GM23338 (cell line): ENCODE measurements at regions not wholly inside any gene's neighbourhood (a gene's known extent, or its start where the extent isn't known, plus 50 kb on each side); places are given as distances from the start of the nearest gene placed in this dataset.

Experiments
- ATAC-seq: fragments of 200-7000 bp; cut with Tn5 transposase; 3 replicates; pipeline ENCODE4 v1.9.1; 2020
- DNase-seq: peaks from one replicate; pipeline ENCODE4 v3.0.0-alpha.2; 2015; ENCODE audit warnings: low spot score
- H2AFZ ChIP-seq: fragments of 200-600 bp; sonication (generic); 2 replicates; pipeline ENCODE4 v1.8.0; 2016; ENCODE audit warnings: antibody characterized with exemption, mild to moderate bottlenecking, moderate library complexity
- H3F3A ChIP-seq: fragments of 200-600 bp; sonication (generic); replicated peaks from 2 replicates; pipeline ENCODE4 v1.8.0; 2017; ENCODE audit warnings: antibody characterized with exemption, mixed run types, low read depth
- H3K27ac ChIP-seq: fragments of 200-600 bp; sonication (generic); 2 replicates; pipeline ENCODE4 v1.6.1; 2016; ENCODE audit warnings: low read depth
- H3K27me3 ChIP-seq: fragments of 200-600 bp; sonication (generic); 2 replicates; pipeline ENCODE4 v1.8.0; 2016; ENCODE audit warnings: mild to moderate bottlenecking, mixed run types, moderate library complexity; ENCODE audit not compliant: insufficient read depth
- H3K36me3 ChIP-seq: fragments of 200-600 bp; sonication (generic); 2 replicates; pipeline ENCODE4 v1.8.0; 2016; ENCODE audit warnings: mild to moderate bottlenecking; ENCODE audit not compliant: insufficient read depth
- H3K4me1 ChIP-seq: fragments of 200-600 bp; sonication (generic); 2 replicates; pipeline ENCODE4 v1.8.0; 2016; ENCODE audit warnings: mild to moderate bottlenecking, moderate library complexity; ENCODE audit not compliant: insufficient read depth
- H3K4me2 ChIP-seq: fragments of 200-600 bp; sonication (generic); 2 replicates; pipeline ENCODE4 v1.7.1; 2017; ENCODE audit warnings: mixed run types
- H3K4me3 ChIP-seq: fragments of 200-600 bp; sonication (generic); 2 replicates; pipeline ENCODE4 v1.6.1; 2016; ENCODE audit warnings: mixed run types
- H3K79me2 ChIP-seq: fragments of 200-600 bp; sonication (generic); replicated peaks from 2 replicates; pipeline ENCODE4 v1.8.0; 2017; ENCODE audit warnings: mild to moderate bottlenecking; ENCODE audit not compliant: insufficient read depth
- H3K9me2 ChIP-seq: fragments of 200-600 bp; sonication (generic); 2 replicates; pipeline ENCODE4 v1.8.0; 2017; ENCODE audit not compliant: insufficient read depth
- H4K20me1 ChIP-seq: fragments of 200-600 bp; sonication (generic); replicated peaks from 2 replicates; pipeline ENCODE4 v1.8.0; 2017; ENCODE audit warnings: mild to moderate bottlenecking; ENCODE audit not compliant: insufficient read depth
- H3K27ac Mint-ChIP-seq: 2 replicates; pipeline ENCODE4 v1.8.0; 2020; ENCODE audit warnings: inconsistent platforms, mild to moderate bottlenecking, moderate library complexity, mixed read lengths
- H3K27me3 Mint-ChIP-seq: 3 replicates; pipeline ENCODE4 v1.8.0; 2022; ENCODE audit warnings: low read depth, mild to moderate bottlenecking, moderate library complexity, mixed read lengths, inconsistent platforms; ENCODE audit not compliant: insufficient read depth, poor library complexity
- H3K36me3 Mint-ChIP-seq: 3 replicates; pipeline ENCODE4 v1.8.0; 2021; ENCODE audit warnings: low read depth, mild to moderate bottlenecking, inconsistent platforms, moderate library complexity, mixed read lengths
- H3K4me1 Mint-ChIP-seq: 3 replicates; pipeline ENCODE4 v1.8.0; 2020; ENCODE audit warnings: mild to moderate bottlenecking, inconsistent platforms, mixed read lengths
- H3K4me3 Mint-ChIP-seq: 3 replicates; pipeline ENCODE4 v1.8.0; 2021; ENCODE audit warnings: moderate library complexity, mild to moderate bottlenecking, inconsistent platforms, mixed read lengths
- H3K9me3 Mint-ChIP-seq: 3 replicates; pipeline ENCODE4 v1.8.0; 2020; ENCODE audit warnings: moderate library complexity, mild to moderate bottlenecking, inconsistent platforms, mixed read lengths
- EZH2 ChIP-seq: fragments of 200-600 bp; sonication (generic); IDR thresholded peaks from one replicate; pipeline ENCODE4 v1.8.0; 2017; ENCODE audit warnings: antibody characterized with exemption, mild to moderate bottlenecking, low read depth; ENCODE audit not compliant: unreplicated experiment
- EZH2phosphoT487 ChIP-seq: fragments of 200-600 bp; sonication (generic); IDR thresholded peaks from one replicate; pipeline ENCODE4 v1.8.1; 2018; ENCODE audit warnings: antibody characterized with exemption; ENCODE audit not compliant: unreplicated experiment
- JUNB ChIP-seq: IDR thresholded peaks from one replicate; pipeline ENCODE4 v1.6.1; 2016; ENCODE audit warnings: antibody characterized with exemption; ENCODE audit not compliant: unreplicated experiment
- NANOG ChIP-seq: IDR thresholded peaks from 2 replicates; pipeline ENCODE4 v1.6.1; 2016; ENCODE audit warnings: antibody characterized with exemption, borderline replicate concordance
- STAT1 ChIP-seq: IDR thresholded peaks from one replicate; pipeline ENCODE4 v1.6.1; 2016; ENCODE audit warnings: antibody characterized with exemption; ENCODE audit not compliant: unreplicated experiment
- ZNF114 ChIP-seq: fragments of 250-450 bp; sonication (Bioruptor Pico); IDR thresholded peaks from 2 replicates; pipeline ENCODE4 v1.5.0; 2020; ENCODE audit warnings: mild to moderate bottlenecking, moderate library complexity
- TF ChIP-seq, protein P1 (sequence below), 2 experiments: fragments of 200-600 bp in 1 of 2; sonication (generic) in 1 of 2; conservative IDR thresholded peaks; 2 replicates each; pipeline versions ENCODE4 v1.5.1 to v1.6.1; 2016 to 2017; ENCODE audit warnings: antibody characterized with exemption in 2 of 2, low read depth in 2 of 2, mild to moderate bottlenecking in 2 of 2, moderate library complexity in 1 of 2
- TF ChIP-seq, protein P2 (sequence below): IDR thresholded peaks from 2 replicates; pipeline ENCODE4 v1.6.1; 2016; ENCODE audit warnings: antibody characterized with exemption
- TF ChIP-seq, protein P3 (sequence below): fragments of 250-450 bp; sonication (Bioruptor Pico); IDR thresholded peaks from 2 replicates; pipeline ENCODE4 v1.5.0; 2020; ENCODE audit warnings: mild to moderate bottlenecking, moderate library complexity

DNA sequence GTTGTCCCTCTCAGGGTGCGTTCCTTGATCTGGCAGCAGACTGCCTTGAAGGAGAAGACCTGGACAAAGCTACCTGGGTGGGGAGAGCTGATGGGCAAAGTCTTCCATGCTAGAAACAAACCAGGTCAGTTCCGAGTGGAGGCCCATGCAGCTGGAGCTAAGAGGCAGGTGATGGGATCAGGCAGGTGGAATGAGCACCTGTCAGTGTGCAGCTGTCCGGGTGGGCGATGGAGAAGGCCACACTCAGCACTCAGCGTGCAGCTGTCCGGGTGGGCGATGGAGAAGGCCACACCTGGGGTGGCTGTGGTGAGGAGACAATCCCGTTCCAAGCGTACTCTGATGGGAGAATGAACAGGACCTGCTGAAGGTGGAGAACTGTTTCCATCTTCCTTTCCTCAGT, 237.3 kb upstream of the MYT1L start:
- H2AFZ ChIP-seq, result no peak overlapping the region
- no peak for DNase-seq
- H3K79me2 ChIP-seq, result no peaks in the 10 kb centered on the region
- TF ChIP-seq, protein P1, sequence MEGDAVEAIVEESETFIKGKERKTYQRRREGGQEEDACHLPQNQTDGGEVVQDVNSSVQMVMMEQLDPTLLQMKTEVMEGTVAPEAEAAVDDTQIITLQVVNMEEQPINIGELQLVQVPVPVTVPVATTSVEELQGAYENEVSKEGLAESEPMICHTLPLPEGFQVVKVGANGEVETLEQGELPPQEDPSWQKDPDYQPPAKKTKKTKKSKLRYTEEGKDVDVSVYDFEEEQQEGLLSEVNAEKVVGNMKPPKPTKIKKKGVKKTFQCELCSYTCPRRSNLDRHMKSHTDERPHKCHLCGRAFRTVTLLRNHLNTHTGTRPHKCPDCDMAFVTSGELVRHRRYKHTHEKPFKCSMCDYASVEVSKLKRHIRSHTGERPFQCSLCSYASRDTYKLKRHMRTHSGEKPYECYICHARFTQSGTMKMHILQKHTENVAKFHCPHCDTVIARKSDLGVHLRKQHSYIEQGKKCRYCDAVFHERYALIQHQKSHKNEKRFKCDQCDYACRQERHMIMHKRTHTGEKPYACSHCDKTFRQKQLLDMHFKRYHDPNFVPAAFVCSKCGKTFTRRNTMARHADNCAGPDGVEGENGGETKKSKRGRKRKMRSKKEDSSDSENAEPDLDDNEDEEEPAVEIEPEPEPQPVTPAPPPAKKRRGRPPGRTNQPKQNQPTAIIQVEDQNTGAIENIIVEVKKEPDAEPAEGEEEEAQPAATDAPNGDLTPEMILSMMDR (conservative IDR thresholded peaks at IDR 0.05; ENCODE audit: low read depth in 2 of 2), result no peak
- H3K36me3 ChIP-seq, result no peaks in the 10 kb centered on the region
- Mint-ChIP-seq H3K9me3 (no peaks in the 10 kb centered on the region), H3K27ac (no peak overlapping the region), H3K36me3 (no peaks in the 10 kb centered on the region), H3K4me3 (no peak overlapping the region), H3K4me1 (peaks cover 15% of the 10 kb centered on the region), H3K27me3 (peaks cover 8% of the 10 kb centered on the region)
- H4K20me1 ChIP-seq, result no peaks in the 10 kb centered on the region
- H3K4me3 ChIP-seq, result no peak overlapping the region
- H3K4me2 ChIP-seq, result no peak overlapping the region
- no peaks in the 10 kb centered on the region for H3F3A ChIP-seq
- no peak overlapping the region for H3K27ac ChIP-seq
- no peaks in the 10 kb centered on the region for H3K9me2 ChIP-seq
- ATAC-seq, result no peak
- no peaks in the 10 kb centered on the region for H3K27me3 ChIP-seq
- no peaks in the 10 kb centered on the region for H3K4me1 ChIP-seq

DNA sequence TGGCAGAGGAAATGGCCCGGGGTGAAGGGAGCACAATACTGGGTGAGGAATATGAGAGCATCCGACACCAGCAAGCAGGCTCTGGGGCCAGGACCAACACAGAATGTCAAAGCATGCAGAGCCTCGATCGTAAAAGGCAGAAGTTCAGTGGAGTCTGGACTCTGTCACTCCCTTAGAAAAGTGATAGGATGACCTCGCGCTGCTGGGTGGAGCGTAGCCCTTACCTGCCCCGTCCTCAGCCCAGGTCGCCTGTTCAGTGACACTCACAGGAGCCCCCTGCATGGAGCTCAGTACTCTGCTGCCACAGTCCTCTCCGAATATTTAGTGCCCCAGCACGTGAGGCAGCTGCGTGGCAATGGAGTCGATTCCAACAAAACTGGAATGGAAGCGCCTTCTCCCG, 236.7 kb upstream of the MYT1L start:
- Histone ChIP-seq H3K4me2 (no peak overlapping the region), H3K36me3 (no peaks in the 10 kb centered on the region), H3K4me3 (no peak overlapping the region), H2AFZ (no peak overlapping the region), H3K4me1 (no peaks in the 10 kb centered on the region), H3K79me2 (no peaks in the 10 kb centered on the region), H3K27ac (no peak overlapping the region), H3K9me2 (no peaks in the 10 kb centered on the region), H3F3A (no peaks in the 10 kb centered on the region), H4K20me1 (no peaks in the 10 kb centered on the region), H3K27me3 (no peaks in the 10 kb centered on the region)
- Mint-ChIP-seq H3K4me3 (no peak overlapping the region), H3K9me3 (no peaks in the 10 kb centered on the region), H3K27me3 (peaks cover 8% of the 10 kb centered on the region), H3K27ac (no peak overlapping the region), H3K36me3 (no peaks in the 10 kb centered on the region), H3K4me1 (peaks cover 19% of the 10 kb centered on the region)
- no peak for DNase-seq
- no peak for ATAC-seq
- TF ChIP-seq, protein P1 (conservative IDR thresholded peaks at IDR 0.05; ENCODE audit: low read depth in 2 of 2), result no peak
- TF ChIP-seq EZH2phosphoT487 (no peak), JUNB (no peak), ZNF114 (CRISPR knock-in tag) (no peak), STAT1 (no peak), EZH2 (no peak), NANOG (no peak)
- TF ChIP-seq, protein P2, sequence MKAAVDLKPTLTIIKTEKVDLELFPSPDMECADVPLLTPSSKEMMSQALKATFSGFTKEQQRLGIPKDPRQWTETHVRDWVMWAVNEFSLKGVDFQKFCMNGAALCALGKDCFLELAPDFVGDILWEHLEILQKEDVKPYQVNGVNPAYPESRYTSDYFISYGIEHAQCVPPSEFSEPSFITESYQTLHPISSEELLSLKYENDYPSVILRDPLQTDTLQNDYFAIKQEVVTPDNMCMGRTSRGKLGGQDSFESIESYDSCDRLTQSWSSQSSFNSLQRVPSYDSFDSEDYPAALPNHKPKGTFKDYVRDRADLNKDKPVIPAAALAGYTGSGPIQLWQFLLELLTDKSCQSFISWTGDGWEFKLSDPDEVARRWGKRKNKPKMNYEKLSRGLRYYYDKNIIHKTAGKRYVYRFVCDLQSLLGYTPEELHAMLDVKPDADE, result no peak
- TF ChIP-seq, protein P3, sequence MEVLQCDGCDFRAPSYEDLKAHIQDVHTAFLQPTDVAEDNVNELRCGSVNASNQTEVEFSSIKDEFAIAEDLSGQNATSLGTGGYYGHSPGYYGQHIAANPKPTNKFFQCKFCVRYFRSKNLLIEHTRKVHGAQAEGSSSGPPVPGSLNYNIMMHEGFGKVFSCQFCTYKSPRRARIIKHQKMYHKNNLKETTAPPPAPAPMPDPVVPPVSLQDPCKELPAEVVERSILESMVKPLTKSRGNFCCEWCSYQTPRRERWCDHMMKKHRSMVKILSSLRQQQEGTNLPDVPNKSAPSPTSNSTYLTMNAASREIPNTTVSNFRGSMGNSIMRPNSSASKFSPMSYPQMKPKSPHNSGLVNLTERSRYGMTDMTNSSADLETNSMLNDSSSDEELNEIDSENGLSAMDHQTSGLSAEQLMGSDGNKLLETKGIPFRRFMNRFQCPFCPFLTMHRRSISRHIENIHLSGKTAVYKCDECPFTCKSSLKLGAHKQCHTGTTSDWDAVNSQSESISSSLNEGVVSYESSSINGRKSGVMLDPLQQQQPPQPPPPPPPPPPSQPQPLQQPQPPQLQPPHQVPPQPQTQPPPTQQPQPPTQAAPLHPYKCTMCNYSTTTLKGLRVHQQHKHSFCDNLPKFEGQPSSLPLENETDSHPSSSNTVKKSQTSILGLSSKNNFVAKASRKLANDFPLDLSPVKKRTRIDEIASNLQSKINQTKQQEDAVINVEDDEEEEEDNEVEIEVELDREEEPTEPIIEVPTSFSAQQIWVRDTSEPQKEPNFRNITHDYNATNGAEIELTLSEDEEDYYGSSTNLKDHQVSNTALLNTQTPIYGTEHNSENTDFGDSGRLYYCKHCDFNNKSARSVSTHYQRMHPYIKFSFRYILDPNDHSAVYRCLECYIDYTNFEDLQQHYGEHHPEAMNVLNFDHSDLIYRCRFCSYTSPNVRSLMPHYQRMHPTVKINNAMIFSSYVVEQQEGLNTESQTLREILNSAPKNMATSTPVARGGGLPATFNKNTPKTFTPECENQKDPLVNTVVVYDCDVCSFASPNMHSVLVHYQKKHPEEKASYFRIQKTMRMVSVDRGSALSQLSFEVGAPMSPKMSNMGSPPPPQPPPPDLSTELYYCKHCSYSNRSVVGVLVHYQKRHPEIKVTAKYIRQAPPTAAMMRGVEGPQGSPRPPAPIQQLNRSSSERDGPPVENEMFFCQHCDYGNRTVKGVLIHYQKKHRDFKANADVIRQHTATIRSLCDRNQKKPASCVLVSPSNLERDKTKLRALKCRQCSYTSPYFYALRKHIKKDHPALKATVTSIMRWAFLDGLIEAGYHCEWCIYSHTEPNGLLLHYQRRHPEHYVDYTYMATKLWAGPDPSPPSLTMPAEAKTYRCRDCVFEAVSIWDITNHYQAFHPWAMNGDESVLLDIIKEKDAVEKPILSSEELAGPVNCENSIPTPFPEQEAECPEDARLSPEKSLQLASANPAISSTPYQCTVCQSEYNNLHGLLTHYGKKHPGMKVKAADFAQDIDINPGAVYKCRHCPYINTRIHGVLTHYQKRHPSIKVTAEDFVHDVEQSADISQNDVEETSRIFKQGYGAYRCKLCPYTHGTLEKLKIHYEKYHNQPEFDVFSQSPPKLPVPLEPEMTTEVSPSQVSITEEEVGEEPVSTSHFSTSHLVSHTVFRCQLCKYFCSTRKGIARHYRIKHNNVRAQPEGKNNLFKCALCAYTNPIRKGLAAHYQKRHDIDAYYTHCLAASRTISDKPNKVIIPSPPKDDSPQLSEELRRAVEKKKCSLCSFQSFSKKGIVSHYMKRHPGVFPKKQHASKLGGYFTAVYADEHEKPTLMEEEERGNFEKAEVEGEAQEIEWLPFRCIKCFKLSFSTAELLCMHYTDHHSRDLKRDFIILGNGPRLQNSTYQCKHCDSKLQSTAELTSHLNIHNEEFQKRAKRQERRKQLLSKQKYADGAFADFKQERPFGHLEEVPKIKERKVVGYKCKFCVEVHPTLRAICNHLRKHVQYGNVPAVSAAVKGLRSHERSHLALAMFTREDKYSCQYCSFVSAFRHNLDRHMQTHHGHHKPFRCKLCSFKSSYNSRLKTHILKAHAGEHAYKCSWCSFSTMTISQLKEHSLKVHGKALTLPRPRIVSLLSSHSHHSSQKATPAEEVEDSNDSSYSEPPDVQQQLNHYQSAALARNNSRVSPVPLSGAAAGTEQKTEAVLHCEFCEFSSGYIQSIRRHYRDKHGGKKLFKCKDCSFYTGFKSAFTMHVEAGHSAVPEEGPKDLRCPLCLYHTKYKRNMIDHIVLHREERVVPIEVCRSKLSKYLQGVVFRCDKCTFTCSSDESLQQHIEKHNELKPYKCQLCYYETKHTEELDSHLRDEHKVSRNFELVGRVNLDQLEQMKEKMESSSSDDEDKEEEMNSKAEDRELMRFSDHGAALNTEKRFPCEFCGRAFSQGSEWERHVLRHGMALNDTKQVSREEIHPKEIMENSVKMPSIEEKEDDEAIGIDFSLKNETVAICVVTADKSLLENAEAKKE (CRISPR knock-in tag), result no peak
